Thoracic aorta (tissue), 2 donors: ENCODE measurements at regions not wholly inside any gene's neighbourhood (a gene's known extent, or its start where the extent isn't known, plus 50 kb on each side); places are given as distances from the start of the nearest gene placed in this dataset.

ENCODE experiments used
- ATAC-seq: fragments of 150-250 bp; one replicate; pipeline ENCODE4 v1.8.0; 2017; ENCODE audit warnings: low read depth; ENCODE audit not compliant: insufficient number of reproducible peaks, low FRiP score
- DNase-seq: peaks from one replicate; pipeline ENCODE4 v3.0.0-alpha.2; 2020; ENCODE audit warnings: low spot score
- H3K27ac ChIP-seq, 2 donors: fragments of 200-600 bp; sonication (generic); 1 replicate in 1 of 2; 2 replicates in 1 of 2; pipeline ENCODE4 v1.5.1; 2016; ENCODE audit warnings: mild to moderate bottlenecking in 2 of 2, moderate library complexity in 2 of 2
- H3K27me3 ChIP-seq: fragments of 200-600 bp; sonication (generic); replicated peaks from 2 replicates; pipeline ENCODE4 v1.6.0; 2016; ENCODE audit warnings: mild to moderate bottlenecking; ENCODE audit not compliant: insufficient read depth
- H3K36me3 ChIP-seq: fragments of 200-600 bp; sonication (generic); one replicate; pipeline ENCODE4 v1.5.1; 2016
- H3K4me1 ChIP-seq, 2 donors: fragments of 200-600 bp; sonication (generic); 1 replicate in 1 of 2; 2 replicates in 1 of 2; pipeline versions ENCODE4 v1.5.1 to v1.6.0; 2016; ENCODE audit warnings: low read depth in 2 of 2, mild to moderate bottlenecking in 1 of 2; ENCODE audit not compliant: control insufficient read depth in 1 of 2
- H3K4me3 ChIP-seq: fragments of 200-600 bp; sonication (generic); 2 replicates; pipeline ENCODE4 v1.5.1; 2016; ENCODE audit warnings: mild to moderate bottlenecking
- H3K9me3 ChIP-seq: fragments of 200-600 bp; sonication (generic); 2 replicates; pipeline ENCODE4 v1.5.1; 2016
- CTCF ChIP-seq: fragments of 200-600 bp; sonication (generic); IDR thresholded peaks from one replicate; pipeline ENCODE4 v1.5.1; 2019; ENCODE audit warnings: antibody characterized with exemption

GRCh38 chr17:34178092-34178491 lies 77.0 kb upstream of the CCL2 start:
- Histone ChIP-seq H3K27me3 (no peaks in the 10 kb centered on the region), H3K9me3 (no peaks in the 10 kb centered on the region), H3K36me3 (no peaks in the 10 kb centered on the region), H3K4me1 (peaks cover 15 to 18% of the 10 kb centered on the region in 2 donors), H3K4me3 (no peak overlapping the region), H3K27ac (peak overlapping the region in 1 of 2 donors; percentile 72)
- ATAC-seq (no peak), DNase-seq (no peak)
- no peak for TF ChIP-seq CTCF

- no peak overlapping the region for H3K27ac ChIP-seq
- no peak for ATAC-seq
- no peak overlapping the region for H3K4me3 ChIP-seq
- H3K9me3 ChIP-seq = no peaks in the 10 kb centered on the region
- DNase-seq = no peak
- no peak for TF ChIP-seq CTCF
- H3K4me1 ChIP-seq = peaks cover 8 to 14% of the 10 kb centered on the region in 2 donors
- H3K27me3 ChIP-seq = no peaks in the 10 kb centered on the region
- no peaks in the 10 kb centered on the region for H3K36me3 ChIP-seq
These were observed 72.9 kb upstream of the CCL2 start for GRCh38 chr17:34182036-34182803.

GRCh38 chr17:34195987-34196386 lies 59.1 kb upstream of the CCL2 start:
- Histone ChIP-seq H3K9me3 (no peaks in the 10 kb centered on the region), H3K27me3 (no peaks in the 10 kb centered on the region), H3K4me3 (no peak overlapping the region), H3K4me1 (peaks cover 0 to 3% of the 10 kb centered on the region in 2 donors), H3K36me3 (no peaks in the 10 kb centered on the region), H3K27ac (no peak overlapping the region)
- no peak for ATAC-seq
- TF ChIP-seq CTCF = no peak
- no peak for DNase-seq

- ATAC-seq (no peak), DNase-seq (no peak)
- Histone ChIP-seq H3K4me1 (peaks cover 0 to 3% of the 10 kb centered on the region in 2 donors), H3K27ac (no peak overlapping the region), H3K27me3 (no peaks in the 10 kb centered on the region), H3K4me3 (no peak overlapping the region), H3K36me3 (no peaks in the 10 kb centered on the region), H3K9me3 (no peaks in the 10 kb centered on the region)
- no peak for TF ChIP-seq CTCF
These were observed 56.6 kb upstream of the CCL2 start for GRCh38 chr17:34198519-34198918.

- DNase-seq = no peak
- ATAC-seq = no peak
- no peak overlapping the region for H3K27ac ChIP-seq
- peaks cover 0 to 3% of the 10 kb centered on the region in 2 donors for H3K4me1 ChIP-seq
- H3K27me3 ChIP-seq = no peaks in the 10 kb centered on the region
- no peak for TF ChIP-seq CTCF
- H3K9me3 ChIP-seq = no peaks in the 10 kb centered on the region
- no peak overlapping the region for H3K4me3 ChIP-seq
- H3K36me3 ChIP-seq = no peaks in the 10 kb centered on the region
These were observed 55.6 kb upstream of the CCL2 start for GRCh38 chr17:34199454-34199853.
